Activated CD4-positive, alpha-beta T cell treated with anti-CD3 and anti-CD28 coated beads for 36 hours (primary cell): ENCODE measurements at regions not wholly inside any gene's neighbourhood (a gene's known extent, or its start where the extent isn't known, plus 50 kb on each side); places are given as distances from the start of the nearest gene placed in this dataset.

ENCODE experiments used
- ATAC-seq: fragments of 200-7000 bp; cut with Tn5 transposase; one replicate; pipeline ENCODE4 v1.10.0; 2021; ENCODE audit warnings: mild to moderate bottlenecking, moderate library complexity
- CTCF ChIA-PET: fragments of 350-600 bp; sonication (Branson Sonifier 250); formaldehyde crosslinking; loops from one replicate; lab custom pipeline; 2021; ENCODE audit warnings: antibody characterized with exemption; lab: Charles Lee
- POLR2A ChIA-PET: fragments of 350-600 bp; sonication (Branson Sonifier 250); formaldehyde crosslinking; loops from one replicate; lab custom pipeline; 2021; ENCODE audit warnings: antibody characterized with exemption, inconsistent platforms; lab: Charles Lee
- DNase-seq: peaks from one replicate; pipeline ENCODE4 v3.0.0-alpha.2; 2020
- H3K27ac Mint-ChIP-seq: one replicate; pipeline ENCODE4 v1.8.0; 2021; ENCODE audit warnings: mixed read lengths
- H3K27me3 Mint-ChIP-seq: one replicate; pipeline ENCODE4 v1.8.0; 2021; ENCODE audit warnings: mixed read lengths
- H3K36me3 Mint-ChIP-seq: one replicate; pipeline ENCODE4 v1.8.0; 2021; ENCODE audit warnings: low read depth, mixed read lengths
- H3K4me1 Mint-ChIP-seq: one replicate; pipeline ENCODE4 v1.8.0; 2021; ENCODE audit warnings: mixed read lengths
- H3K4me3 Mint-ChIP-seq: one replicate; pipeline ENCODE4 v1.8.0; 2021; ENCODE audit warnings: mild to moderate bottlenecking, moderate library complexity, mixed read lengths
- H3K9me3 Mint-ChIP-seq: one replicate; pipeline ENCODE4 v1.8.0; 2021; ENCODE audit warnings: low read depth, mixed read lengths
- intact Hi-C, 2 experiments: fragments of 100-400 bp; cut with DNase I in 1 of 2; cut with micrococcal nuclease in 1 of 2; formaldehyde crosslinking; loops; one replicate each; pipeline versions ENCODE4 v1.14.2 to v1.15.1; 2022 to 2024; cut with DNase I, micrococcal nuclease

DNA sequence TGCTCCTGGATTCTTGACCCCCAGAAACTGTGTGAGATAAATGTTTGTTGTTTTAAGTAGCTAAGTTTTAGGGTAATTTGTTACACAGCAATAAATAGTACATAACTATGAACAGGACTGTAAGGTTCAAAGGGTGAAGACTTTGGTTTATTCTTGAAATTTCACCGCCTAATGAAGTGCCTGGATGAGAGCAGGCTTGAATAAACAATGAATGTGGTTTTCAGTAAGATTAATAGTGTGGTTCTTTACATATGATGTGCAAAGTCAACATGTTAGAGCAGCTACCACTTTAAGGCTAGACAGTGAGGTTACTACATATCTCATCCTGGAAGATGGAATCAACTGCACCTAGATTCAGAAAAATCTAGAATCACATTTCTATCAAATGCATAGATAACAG is 145.2 kb upstream of the BTG1 start:
- Mint-ChIP-seq H3K27me3 (no peaks in the 10 kb centered on the region), H3K36me3 (no peaks in the 10 kb centered on the region), H3K4me3 (no peak overlapping the region), H3K27ac (no peak overlapping the region), H3K4me1 (peaks cover 8% of the 10 kb centered on the region), H3K9me3 (peaks cover 2% of the 10 kb centered on the region)
- ChIA-PET POLR2A (interaction anchor here (0.5 to 0.9 kb wide), 2 partner anchors 10 to 143 kb away, joined by 3 to 4 read pairs; no protein-coding TSS in a partner anchor), CTCF (interaction anchor here (0.6 to 1.4 kb wide), 6 partner anchors 9 to 273 kb away, joined by 3 to 6 read pairs (median 3); no protein-coding TSS in a partner anchor)
- DNase-seq (no peak), ATAC-seq (no peak)
- intact Hi-C loops = no loop called here

DNA sequence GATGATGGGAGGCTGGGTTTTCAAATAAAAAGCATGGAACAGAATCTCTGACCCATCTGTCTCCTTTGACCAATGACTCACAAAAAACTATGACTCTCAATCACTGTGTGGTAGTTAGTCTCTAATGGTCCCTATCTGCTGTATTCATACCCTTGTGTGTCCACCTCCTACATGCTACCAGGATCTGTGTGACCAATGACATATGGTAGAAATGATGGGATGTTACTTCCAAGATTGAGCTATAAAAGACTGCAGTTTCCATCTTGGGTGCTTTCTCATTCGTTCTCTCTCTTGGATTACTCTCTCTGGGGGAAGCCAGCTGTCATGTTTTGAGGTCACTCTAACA is 144.7 kb upstream of the BTG1 start:
- ChIA-PET POLR2A (interaction anchor here (0.5 to 0.9 kb wide), 2 partner anchors 9 to 142 kb away, joined by 3 to 4 read pairs; no protein-coding TSS in a partner anchor), CTCF (interaction anchor here (0.6 to 1.4 kb wide), 6 partner anchors 8 to 1074 kb away, joined by 3 to 6 read pairs (median 4); no protein-coding TSS in a partner anchor)
- no peaks in the 10 kb centered on the region for H3K36me3 Mint-ChIP-seq
- H3K27ac Mint-ChIP-seq = no peak overlapping the region
- ATAC-seq (no peak), DNase-seq (no peak)
- H3K27me3 Mint-ChIP-seq = no peaks in the 10 kb centered on the region
- H3K9me3 Mint-ChIP-seq = peaks cover 2% of the 10 kb centered on the region
- peaks cover 5% of the 10 kb centered on the region for H3K4me1 Mint-ChIP-seq
- no peak overlapping the region for H3K4me3 Mint-ChIP-seq
- intact Hi-C loops = no loop called here

DNA sequence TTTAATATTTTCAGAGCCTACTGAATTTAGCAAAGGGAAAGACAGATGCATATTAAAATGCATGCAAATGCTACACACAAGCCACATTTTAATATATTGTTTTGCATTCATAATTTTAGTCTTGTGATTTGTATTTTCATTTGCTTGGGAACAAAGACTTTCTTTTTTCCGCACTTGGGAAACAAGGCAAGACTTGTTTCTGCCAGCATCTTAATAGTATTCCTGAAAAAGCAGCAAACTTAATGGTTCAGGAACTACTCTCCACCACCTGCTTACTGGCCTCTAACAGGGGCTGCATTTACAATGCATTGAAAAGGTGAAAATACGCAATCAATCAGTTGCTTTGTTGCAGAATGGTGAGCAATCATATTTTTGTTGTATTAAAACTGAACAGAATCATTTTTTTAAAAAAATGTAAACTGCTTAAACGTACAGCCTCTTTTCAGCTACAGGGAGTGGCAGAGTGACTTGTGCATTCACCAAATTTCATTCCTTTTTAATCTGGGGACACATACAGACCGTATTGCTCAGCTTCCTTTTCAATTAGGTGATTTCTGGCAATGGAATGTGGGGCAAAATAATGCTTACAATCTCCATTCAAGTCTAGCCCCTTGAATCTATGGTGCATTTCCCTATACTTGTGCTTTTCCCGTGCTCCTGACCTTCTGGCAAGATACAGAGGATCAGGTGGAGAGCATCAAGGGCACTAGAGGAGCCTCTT is 144.1 kb upstream of the BTG1 start:
- DNase-seq = no peak
- intact Hi-C loops = no loop called here
- Mint-ChIP-seq H3K27me3 (no peaks in the 10 kb centered on the region), H3K4me3 (no peak overlapping the region), H3K27ac (no peak overlapping the region), H3K36me3 (no peaks in the 10 kb centered on the region), H3K4me1 (peaks cover 3% of the 10 kb centered on the region), H3K9me3 (peaks cover under 1% of the 10 kb centered on the region)
- ChIA-PET POLR2A (no interaction called here), CTCF (interaction anchor here (0.6 to 1.2 kb wide), 2 partner anchors 84 to 1075 kb away, joined by 4 to 5 read pairs; no protein-coding TSS in a partner anchor)
- ATAC-seq = no peak

DNA sequence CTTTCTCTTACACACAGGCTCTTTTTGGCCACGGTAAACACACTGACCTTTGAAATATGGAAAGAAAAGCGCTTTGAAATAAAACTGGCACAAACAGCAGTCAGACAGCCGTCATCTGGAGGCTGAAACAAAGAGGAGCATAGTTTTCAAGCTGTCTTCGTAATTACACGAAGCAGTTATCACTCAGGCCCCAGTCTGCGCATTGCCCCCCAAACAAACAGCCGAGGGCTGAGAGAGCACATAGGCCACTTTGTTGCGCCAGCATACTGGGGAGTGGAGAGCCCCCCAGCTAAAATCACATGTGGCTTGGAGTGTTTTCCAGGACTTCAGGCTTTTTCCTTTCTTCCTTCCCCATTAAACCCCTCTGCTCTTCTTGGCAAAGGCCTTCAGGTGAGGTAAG is 142.9 kb upstream of the BTG1 start:
- Mint-ChIP-seq H3K27ac (no peak overlapping the region), H3K36me3 (no peaks in the 10 kb centered on the region), H3K9me3 (no peaks in the 10 kb centered on the region), H3K4me1 (peaks cover 2% of the 10 kb centered on the region), H3K4me3 (no peak overlapping the region), H3K27me3 (no peaks in the 10 kb centered on the region)
- intact Hi-C loops = no loop called here
- DNase-seq (no peak), ATAC-seq (no peak)
- POLR2A ChIA-PET = interaction anchor here (0.6 kb wide), 1 partner anchor 223 kb away, joined by 3 read pairs; no protein-coding TSS in a partner anchor
- CTCF ChIA-PET = interaction anchor here (0.9 kb wide), 1 partner anchor 54 kb away, joined by 3 read pairs; no protein-coding TSS in a partner anchor

DNA sequence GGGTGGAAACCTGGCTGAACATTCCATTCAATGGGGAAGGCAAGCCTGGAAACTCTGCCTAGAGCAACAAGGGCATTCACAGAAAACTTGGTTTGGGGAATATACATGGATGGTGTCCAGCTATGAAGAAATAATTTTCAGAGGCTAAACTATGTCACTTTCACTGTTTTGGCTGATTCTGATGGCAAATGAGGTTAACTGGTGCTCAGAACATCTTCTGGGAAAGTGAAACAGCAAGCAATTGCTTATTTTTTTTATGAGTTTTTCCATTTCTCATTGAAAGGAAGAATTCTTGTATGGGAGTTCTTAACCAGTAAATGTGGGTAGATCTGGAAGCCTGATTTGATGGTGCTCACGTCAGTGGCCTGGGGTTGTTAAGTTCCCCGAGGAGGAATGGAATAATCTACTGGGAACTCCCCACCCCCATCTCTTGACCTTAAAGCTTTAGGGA is 132.8 kb upstream of the BTG1 start:
- POLR2A ChIA-PET = interaction anchor here (1.9 kb wide), 1 partner anchor 133 kb away, joined by 5 read pairs; the partner anchor contains the start of gene BTG1
- intact Hi-C loops = no loop called here

DNA sequence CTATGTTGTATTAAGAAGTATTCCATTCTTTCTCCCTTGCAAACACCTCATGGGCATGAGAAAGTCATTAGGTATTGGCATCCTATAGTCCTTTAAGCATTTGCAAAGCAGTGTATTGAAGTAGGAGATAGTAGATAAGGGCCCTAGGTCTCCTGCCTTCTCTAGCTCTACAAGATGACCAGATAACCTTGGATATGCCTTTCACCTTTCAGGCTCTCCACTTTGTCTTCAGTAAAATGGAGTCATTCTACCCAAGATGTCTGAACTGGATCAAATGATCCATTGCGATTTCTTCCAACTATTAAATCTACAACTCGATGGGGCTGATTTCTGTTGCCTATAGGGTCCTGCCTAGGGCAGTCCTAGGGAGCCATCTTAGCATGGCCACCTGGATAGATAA is 132.1 kb upstream of the BTG1 start:
- CTCF ChIA-PET = no interaction called here
- POLR2A ChIA-PET = no interaction called here
- intact Hi-C loops = no loop called here
- Mint-ChIP-seq H3K36me3 (no peaks in the 10 kb centered on the region), H3K4me3 (no peak overlapping the region), H3K9me3 (peaks cover under 1% of the 10 kb centered on the region), H3K4me1 (peaks cover 11% of the 10 kb centered on the region), H3K27me3 (no peaks in the 10 kb centered on the region), H3K27ac (peak overlapping the region; percentile 61)
- ATAC-seq = no peak
- DNase-seq = no peak

More for the DNA sequence above, 132.8 kb upstream of the BTG1 start:
- no peaks in the 10 kb centered on the region for H3K36me3 Mint-ChIP-seq
- CTCF ChIA-PET = no interaction called here
- H3K27ac Mint-ChIP-seq = peak overlapping the region; percentile 61
- no peak for ATAC-seq
- no peak overlapping the region for H3K4me3 Mint-ChIP-seq
- H3K9me3 Mint-ChIP-seq = no peaks in the 10 kb centered on the region
- H3K27me3 Mint-ChIP-seq = no peaks in the 10 kb centered on the region
- DNase-seq = no peak
- H3K4me1 Mint-ChIP-seq = peaks cover 11% of the 10 kb centered on the region

DNA sequence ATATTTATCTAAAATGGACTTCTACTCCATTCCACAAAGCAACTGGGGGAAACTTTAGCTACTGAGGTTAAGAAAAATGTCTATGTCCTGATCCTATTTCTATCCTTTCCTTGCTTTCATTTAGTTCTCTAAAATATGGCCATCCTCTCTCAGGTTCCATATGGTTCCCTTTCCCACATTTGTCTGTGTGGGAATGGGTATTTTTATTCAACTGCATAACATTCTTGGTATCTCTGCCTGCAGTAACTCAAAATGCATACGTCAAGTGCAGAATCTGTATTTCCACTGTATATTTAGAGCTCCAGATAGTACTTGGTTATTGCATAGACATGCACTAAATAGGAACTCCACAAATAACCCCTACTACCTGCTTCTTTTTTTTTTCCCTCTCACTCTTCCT is 130.6 kb upstream of the BTG1 start:
- peaks cover 11% of the 10 kb centered on the region for H3K4me1 Mint-ChIP-seq
- POLR2A ChIA-PET = interaction anchor here (0.6 to 0.7 kb wide), 2 partner anchors 126 to 202 kb away, joined by 3 to 5 read pairs; no protein-coding TSS in a partner anchor
- no peak overlapping the region for H3K27ac Mint-ChIP-seq
- CTCF ChIA-PET = interaction anchor here (0.7 to 1.2 kb wide), 2 partner anchors 15 to 246 kb away, joined by 3 read pairs; no protein-coding TSS in a partner anchor
- H3K36me3 Mint-ChIP-seq = no peaks in the 10 kb centered on the region
- H3K27me3 Mint-ChIP-seq = no peaks in the 10 kb centered on the region
- no peak overlapping the region for H3K4me3 Mint-ChIP-seq
- ATAC-seq (no peak), DNase-seq (no peak)
- peaks cover 3% of the 10 kb centered on the region for H3K9me3 Mint-ChIP-seq
- intact Hi-C loops = no loop called here

DNA sequence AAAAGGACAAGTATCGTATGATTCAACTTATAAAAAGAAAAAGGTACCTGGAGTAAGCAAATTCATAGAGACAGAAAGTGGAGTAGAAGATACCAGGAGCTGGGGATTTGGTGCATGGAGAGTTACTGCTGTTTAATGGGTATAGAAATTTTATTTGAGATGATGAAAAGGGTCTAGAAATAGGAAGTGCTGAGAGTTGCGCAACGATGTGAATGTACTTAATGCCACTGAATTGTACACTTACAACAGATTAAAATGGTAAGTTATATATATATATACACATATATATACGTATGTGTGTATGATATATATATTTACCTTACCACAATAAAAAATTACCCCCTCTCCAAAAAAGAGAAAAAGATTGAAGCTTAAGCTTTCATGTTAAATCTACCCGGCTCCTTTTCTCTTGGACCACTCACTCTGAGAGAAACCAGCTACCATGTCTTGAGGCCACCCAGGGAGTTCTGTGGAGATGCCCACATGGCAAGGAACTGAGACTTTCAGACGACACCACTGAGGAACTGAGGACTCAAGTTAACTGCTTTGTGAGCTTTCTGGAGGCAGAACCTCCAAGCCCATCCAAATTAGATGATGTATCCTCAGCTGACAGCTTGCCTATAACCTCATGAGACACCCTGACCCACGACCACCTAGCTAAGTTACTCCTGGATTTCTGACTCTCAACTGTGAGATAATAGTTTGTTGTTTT is 130.0 kb upstream of the BTG1 start:
- H3K27ac Mint-ChIP-seq = no peak overlapping the region
- no peak for ATAC-seq
- POLR2A ChIA-PET = no interaction called here
- peaks cover 11% of the 10 kb centered on the region for H3K4me1 Mint-ChIP-seq
- H3K9me3 Mint-ChIP-seq = peaks cover 3% of the 10 kb centered on the region
- intact Hi-C loops = no loop called here
- H3K27me3 Mint-ChIP-seq = no peaks in the 10 kb centered on the region
- H3K36me3 Mint-ChIP-seq = no peaks in the 10 kb centered on the region
- DNase-seq = no peak
- CTCF ChIA-PET = interaction anchor here (1.2 kb wide), 1 partner anchor 14 kb away, joined by 3 read pairs; no protein-coding TSS in a partner anchor
- H3K4me3 Mint-ChIP-seq = no peak overlapping the region

DNA sequence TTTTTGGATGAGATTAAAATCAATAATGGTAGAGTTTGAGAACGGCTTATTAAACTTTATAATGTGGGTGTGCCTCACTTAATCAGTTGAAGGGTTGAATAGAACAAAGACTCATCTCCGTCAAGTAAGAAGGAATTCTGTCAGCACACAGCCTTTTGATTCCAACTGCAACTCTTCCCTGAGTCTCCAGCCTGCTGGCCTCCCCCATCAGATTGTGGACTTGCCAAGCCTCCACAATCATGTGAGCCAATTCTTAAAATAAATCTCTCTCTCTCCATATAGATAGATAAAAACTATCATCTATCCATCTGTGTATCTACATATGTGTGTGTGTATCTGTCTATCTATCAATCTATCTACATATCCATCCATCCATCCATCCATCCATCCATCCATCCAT is 127.4 kb upstream of the BTG1 start:
- POLR2A ChIA-PET = no interaction called here
- DNase-seq (no peak), ATAC-seq (no peak)
- Mint-ChIP-seq H3K36me3 (no peaks in the 10 kb centered on the region), H3K27ac (no peak overlapping the region), H3K4me1 (peaks cover 5% of the 10 kb centered on the region), H3K4me3 (no peak overlapping the region), H3K9me3 (peaks cover 3% of the 10 kb centered on the region), H3K27me3 (no peaks in the 10 kb centered on the region)
- intact Hi-C loops = no loop called here
- CTCF ChIA-PET = no interaction called here

DNA sequence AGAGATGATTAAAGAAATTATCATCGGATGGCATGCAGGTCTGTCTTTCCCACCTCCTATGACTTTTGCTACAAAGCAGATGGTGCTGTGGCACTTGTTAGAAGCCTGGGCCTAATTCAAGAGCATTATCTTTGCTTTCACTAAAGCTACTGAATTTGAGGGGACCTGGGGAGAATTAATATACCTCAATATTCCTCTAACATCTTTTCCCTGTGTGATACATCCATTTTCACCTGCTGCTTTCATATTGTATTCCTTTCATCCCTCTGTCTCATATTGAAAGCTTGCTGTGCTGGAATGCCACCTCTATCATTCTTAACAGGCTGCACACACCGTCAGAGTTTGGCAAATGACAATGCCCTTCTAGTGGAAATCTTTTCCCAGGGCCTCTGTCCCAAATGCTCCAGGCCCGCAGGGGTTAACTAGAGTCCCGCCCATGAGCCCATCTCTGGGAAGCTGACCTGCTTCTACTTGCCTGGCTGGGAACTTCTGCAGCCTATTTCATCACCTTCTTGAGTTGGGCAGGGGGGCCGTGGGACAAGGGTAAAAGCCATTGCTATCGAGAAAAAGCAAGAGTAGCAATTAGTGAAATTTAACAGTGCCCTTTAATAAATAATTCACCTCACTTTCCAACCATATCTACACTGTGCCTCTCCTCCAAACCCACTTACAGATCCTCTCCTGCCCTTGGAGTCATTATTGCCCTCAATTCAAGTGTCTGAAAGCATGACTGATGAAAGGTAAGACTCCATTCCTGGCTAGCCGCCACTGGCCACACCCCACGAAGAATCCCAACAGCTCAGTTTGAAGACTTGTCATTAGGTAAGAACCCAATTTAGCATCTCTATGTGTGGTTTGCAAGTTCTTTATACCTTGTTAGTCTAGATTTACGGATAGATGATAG is 126.7 kb upstream of the BTG1 start:
- ChIA-PET POLR2A (no interaction called here), CTCF (interaction anchor here (1.0 to 1.9 kb wide), 2 partner anchors 13 to 19 kb away, joined by 3 to 5 read pairs; no protein-coding TSS in a partner anchor)
- Mint-ChIP-seq H3K36me3 (no peaks in the 10 kb centered on the region), H3K9me3 (peaks cover 3% of the 10 kb centered on the region), H3K4me3 (no peak overlapping the region), H3K27ac (no peak overlapping the region), H3K27me3 (no peaks in the 10 kb centered on the region), H3K4me1 (peaks cover 2% of the 10 kb centered on the region)
- no peak for DNase-seq
- intact Hi-C loops = no loop called here
- ATAC-seq = no peak
